Kidney (tissue), 13 donors: ENCODE measurements at regions not wholly inside any gene's neighbourhood (a gene's known extent, or its start where the extent isn't known, plus 50 kb on each side); places are given as distances from the start of the nearest gene placed in this dataset.

Source experiments
- DNase-seq, 5 donors: peaks; one replicate each; pipeline ENCODE4 v3.0.0-alpha.2; 2013 to 2020
- FAIRE-seq: peaks from 2 replicates; lab custom pipeline; 2012; peaks lifted over from hg19 to GRCh38; lab: Jason Lieb, UNC
- H3K27ac ChIP-seq, 2 donors: one replicate each; pipeline ENCODE4 v1.7.0; 2013; ENCODE audit warnings: low read depth in 2 of 2, low read length in 2 of 2, inconsistent platforms in 1 of 2
- H3K27me3 ChIP-seq: one replicate; pipeline ENCODE4 v1.7.1; 2013; ENCODE audit warnings: low read length, inconsistent platforms; ENCODE audit not compliant: control insufficient read depth, insufficient read depth
- H3K36me3 ChIP-seq, 3 donors: one replicate each; pipeline versions ENCODE4 v1.7.0 to v1.7.1; 2013; ENCODE audit warnings: low read length in 3 of 3, control low read depth in 1 of 3, inconsistent platforms in 1 of 3; ENCODE audit not compliant: insufficient read depth in 3 of 3, control insufficient read depth in 2 of 3
- H3K4me1 ChIP-seq, 3 donors: one replicate each; pipeline versions ENCODE4 v1.7.0 to v1.7.1; 2013; ENCODE audit warnings: low read length in 3 of 3, inconsistent platforms in 1 of 3, low read depth in 1 of 3; ENCODE audit not compliant: control insufficient read depth in 2 of 3, insufficient read depth in 2 of 3
- H3K4me3 ChIP-seq, 3 donors: one replicate each; pipeline versions ENCODE4 v1.7.0 to v1.8.1; 2013; ENCODE audit warnings: low read length in 3 of 3, control low read depth in 1 of 3, inconsistent platforms in 1 of 3
- H3K9ac ChIP-seq, 3 donors: one replicate each; pipeline versions ENCODE4 v1.7.0 to v1.7.1; 2013; ENCODE audit warnings: low read length in 3 of 3, control low read depth in 1 of 3, inconsistent platforms in 1 of 3
- H3K9me3 ChIP-seq, 3 donors: one replicate each; pipeline versions ENCODE4 v1.7.0 to v1.7.1; 2013; ENCODE audit warnings: low read length in 3 of 3, control low read depth in 1 of 3, inconsistent platforms in 1 of 3; ENCODE audit not compliant: control insufficient read depth in 2 of 3, insufficient read depth in 1 of 3
- intact Hi-C: fragments of 100-400 bp; cut with DNase I; formaldehyde crosslinking; loops from one replicate; pipeline ENCODE4 v1.11.1; 2022
- TF ChIP-seq, protein P1 (sequence below): IDR thresholded peaks from 3 replicates; pipeline ENCODE4 v1.5.1; 2012; ENCODE audit warnings: mild to moderate bottlenecking, moderate library complexity, borderline replicate concordance; ENCODE audit not compliant: insufficient read depth; ENCODE audit errors: extremely low read depth
- donor health status: control.
- donor health status: control.
- donor health status: control.
- donor health status: control.
- donor health status: control.
- donor health status: DM: yes; HTN: yes; CAD: no.
- donor health status: Normal renal cell carcinoma (clear cell type).

DNA sequence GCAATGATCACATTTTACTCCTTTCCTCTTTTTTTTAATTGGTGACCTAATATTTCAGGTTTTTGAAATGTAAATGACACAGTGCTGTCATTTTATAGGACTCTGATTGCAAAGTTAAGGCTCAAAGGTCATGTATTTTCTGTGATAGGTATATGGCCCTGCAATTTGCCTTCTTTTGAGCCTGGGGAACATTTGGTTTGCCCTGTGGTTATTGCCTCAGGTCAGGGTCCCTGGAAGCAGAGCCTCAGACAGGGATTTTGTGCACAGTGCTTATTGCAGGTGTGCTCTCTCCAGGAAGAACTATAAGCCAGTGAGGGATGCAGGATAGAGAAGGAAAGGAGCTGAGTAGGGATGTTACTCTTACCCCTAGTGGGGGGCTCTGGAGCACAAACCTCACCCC lies 229.3 kb upstream of the ECI2 start:
- H3K27me3 ChIP-seq = no peaks in the 10 kb centered on the region
- H3K9ac ChIP-seq = no peak overlapping the region
- intact Hi-C loops = no loop called here
- H3K4me1 ChIP-seq = no peaks in the 10 kb centered on the region
- no peak overlapping the region for H3K27ac ChIP-seq
- TF ChIP-seq, protein P1, sequence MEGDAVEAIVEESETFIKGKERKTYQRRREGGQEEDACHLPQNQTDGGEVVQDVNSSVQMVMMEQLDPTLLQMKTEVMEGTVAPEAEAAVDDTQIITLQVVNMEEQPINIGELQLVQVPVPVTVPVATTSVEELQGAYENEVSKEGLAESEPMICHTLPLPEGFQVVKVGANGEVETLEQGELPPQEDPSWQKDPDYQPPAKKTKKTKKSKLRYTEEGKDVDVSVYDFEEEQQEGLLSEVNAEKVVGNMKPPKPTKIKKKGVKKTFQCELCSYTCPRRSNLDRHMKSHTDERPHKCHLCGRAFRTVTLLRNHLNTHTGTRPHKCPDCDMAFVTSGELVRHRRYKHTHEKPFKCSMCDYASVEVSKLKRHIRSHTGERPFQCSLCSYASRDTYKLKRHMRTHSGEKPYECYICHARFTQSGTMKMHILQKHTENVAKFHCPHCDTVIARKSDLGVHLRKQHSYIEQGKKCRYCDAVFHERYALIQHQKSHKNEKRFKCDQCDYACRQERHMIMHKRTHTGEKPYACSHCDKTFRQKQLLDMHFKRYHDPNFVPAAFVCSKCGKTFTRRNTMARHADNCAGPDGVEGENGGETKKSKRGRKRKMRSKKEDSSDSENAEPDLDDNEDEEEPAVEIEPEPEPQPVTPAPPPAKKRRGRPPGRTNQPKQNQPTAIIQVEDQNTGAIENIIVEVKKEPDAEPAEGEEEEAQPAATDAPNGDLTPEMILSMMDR = no peak
- FAIRE-seq = no peak
- no peaks in the 10 kb centered on the region for H3K36me3 ChIP-seq
- H3K9me3 ChIP-seq = no peaks in the 10 kb centered on the region
- DNase-seq = no peak
- no peak overlapping the region for H3K4me3 ChIP-seq

DNA sequence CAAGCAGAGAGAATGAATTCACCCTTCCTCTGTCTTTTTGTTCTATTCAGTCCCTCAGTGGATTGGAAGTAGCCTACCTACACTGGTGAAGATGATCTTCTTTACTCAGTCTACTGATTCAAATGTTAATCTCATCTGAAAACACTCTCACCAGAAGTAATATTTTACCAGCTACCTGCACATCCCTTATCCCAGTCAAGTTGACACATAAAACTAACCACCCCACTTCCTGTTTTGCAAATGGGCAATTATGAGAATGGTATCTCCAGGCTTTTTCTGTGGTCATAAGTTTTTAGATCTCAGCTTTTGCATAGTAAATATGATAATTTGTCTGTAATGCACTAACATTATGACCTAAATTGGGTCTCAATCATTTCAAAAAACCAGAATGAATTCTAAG lies 228.8 kb upstream of the ECI2 start:
- H3K36me3 ChIP-seq = no peaks in the 10 kb centered on the region
- DNase-seq = no peak
- no peak for FAIRE-seq
- H3K4me3 ChIP-seq = no peak overlapping the region
- intact Hi-C loops = no loop called here
- H3K9ac ChIP-seq = no peak overlapping the region
- H3K27ac ChIP-seq = no peak overlapping the region
- TF ChIP-seq, protein P1 = no peak
- H3K9me3 ChIP-seq = no peaks in the 10 kb centered on the region
- H3K4me1 ChIP-seq = no peaks in the 10 kb centered on the region
- no peaks in the 10 kb centered on the region for H3K27me3 ChIP-seq

DNA sequence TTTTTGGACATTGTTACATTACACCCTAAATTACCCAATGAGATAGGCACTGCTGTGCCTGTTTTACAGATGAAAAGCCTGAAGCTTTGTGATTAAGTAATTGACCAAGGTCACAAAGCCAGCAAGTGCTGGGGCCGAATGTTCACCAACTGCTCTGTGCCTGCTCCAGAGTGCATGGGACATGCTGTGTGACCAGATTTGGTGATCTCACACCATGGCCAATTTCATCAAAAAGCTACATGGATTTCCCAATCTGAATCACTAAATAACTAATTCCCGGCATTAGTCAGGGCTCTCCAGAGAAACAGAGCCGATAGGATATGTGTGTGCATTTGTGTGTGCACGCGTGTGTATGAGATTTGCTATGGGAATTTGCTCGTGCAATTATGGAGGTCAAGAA lies 228.3 kb upstream of the ECI2 start:
- H3K4me3 ChIP-seq = no peak overlapping the region
- no peaks in the 10 kb centered on the region for H3K27me3 ChIP-seq
- H3K9ac ChIP-seq = no peak overlapping the region
- FAIRE-seq (no peak), DNase-seq (no peak)
- intact Hi-C loops = no loop called here
- H3K4me1 ChIP-seq = peaks cover 0 to 3% (median 0%) of the 10 kb centered on the region in 3 donors
- no peak overlapping the region for H3K27ac ChIP-seq
- no peaks in the 10 kb centered on the region for H3K9me3 ChIP-seq
- no peaks in the 10 kb centered on the region for H3K36me3 ChIP-seq
- TF ChIP-seq, protein P1 = no peak

GRCh38 chr6:4362326-4362725 lies 227.0 kb upstream of the ECI2 start:
- Histone ChIP-seq H3K36me3 (no peaks in the 10 kb centered on the region), H3K9me3 (no peaks in the 10 kb centered on the region), H3K4me3 (no peak overlapping the region), H3K27ac (no peak overlapping the region), H3K9ac (no peak overlapping the region), H3K4me1 (peaks cover 0 to 3% (median 3%) of the 10 kb centered on the region in 3 donors), H3K27me3 (no peaks in the 10 kb centered on the region)
- DNase-seq (no peak), FAIRE-seq (no peak)
- TF ChIP-seq, protein P1 = no peak
- intact Hi-C loops = no loop called here
